ENCODE measurements at regions not wholly inside any gene's neighbourhood (a gene's known extent, or its start where the extent isn't known, plus 50 kb on each side); places are given as distances from the start of the nearest gene placed in this dataset.

GRCh38 chr1:29793653-29794348, 557.5 kb downstream of the PTPRU start (continued):
- TF ChIP-seq ZBTB33 (IDR thresholded peaks at IDR 0.05): no peak
- no peak for TF ChIP-seq EGR1 (IDR thresholded peaks at IDR 0.05; ENCODE audit: low read depth in 2 of 2)
- no peak for TF ChIP-seq RXRA (IDR thresholded peaks at IDR 0.05)

- DNase-seq (ENCODE audit: low spot score): peak; percentile 81
- 9% methylated on average over 8 of the region's 8 CpGs for WGBS
- Histone ChIP-seq H3K4me3 (ENCODE audit: low read depth in 1 of 3, low read length in 3 of 3) (no peak overlapping the region), H3K4me1 (ENCODE audit: control insufficient read depth in 4 of 4, insufficient read depth in 4 of 4, low read length in 3 of 4) (no peaks in the 10 kb centered on the region), H3K27ac (ENCODE audit: low read depth in 1 of 2, low read length in 2 of 2) (no peak overlapping the region), H3K27me3 (ENCODE audit: control insufficient read depth in 4 of 4, insufficient read depth in 4 of 4, low read length in 3 of 4) (no peaks in the 10 kb centered on the region), H3K9ac (ENCODE audit: low read depth in 1 of 2, low read length in 2 of 2) (no peak overlapping the region), H3K36me3 (ENCODE audit: control insufficient read depth in 4 of 4, insufficient read depth in 3 of 4, low read depth in 1 of 4, low read length in 3 of 4) (no peaks in the 10 kb centered on the region), H3K9me3 (ENCODE audit: control insufficient read depth in 4 of 4, low read length in 3 of 4) (peaks cover 0 to 4% (median 0%) of the 10 kb centered on the region in 4 donors)
- TF ChIP-seq RXRA (IDR thresholded peaks at IDR 0.05) (peak in 1 of 2 donors; percentile 14), ATF3 (IDR thresholded peaks at IDR 0.05) (no peak), CTCF (IDR thresholded peaks at IDR 0.05; ENCODE audit: low read depth, low read length, missing input control) (peak; percentile 78), HNF4A (conservative IDR thresholded peaks at IDR 0.05) (peak; percentile 36 to 64), MAX (IDR thresholded peaks at IDR 0.05) (no peak), GABPA (IDR thresholded peaks at IDR 0.05 in 1 of 2, conservative IDR thresholded peaks at IDR 0.05 in 1 of 2) (no peak), HNF4G (IDR thresholded peaks at IDR 0.05) (no peak), RAD21 (IDR thresholded peaks at IDR 0.05) (peak; percentile 91 to 95)
Observed at GRCh38 chr1:29793101-29793546, 556.8 kb downstream of the PTPRU start.

GRCh38 chr1:29789910-29790247, 553.6 kb downstream of the PTPRU start:
- Histone ChIP-seq H3K27ac (ENCODE audit: low read depth in 1 of 2, low read length in 2 of 2) (no peak overlapping the region), H3K9me3 (ENCODE audit: control insufficient read depth in 4 of 4, low read length in 3 of 4) (no peaks in the 10 kb centered on the region), H3K36me3 (ENCODE audit: control insufficient read depth in 4 of 4, insufficient read depth in 3 of 4, low read depth in 1 of 4, low read length in 3 of 4) (no peaks in the 10 kb centered on the region), H3K9ac (ENCODE audit: low read depth in 1 of 2, low read length in 2 of 2) (no peak overlapping the region), H3K27me3 (ENCODE audit: control insufficient read depth in 4 of 4, insufficient read depth in 4 of 4, low read length in 3 of 4) (no peaks in the 10 kb centered on the region), H3K4me1 (ENCODE audit: control insufficient read depth in 4 of 4, insufficient read depth in 4 of 4, low read length in 3 of 4) (no peaks in the 10 kb centered on the region), H3K4me3 (ENCODE audit: low read depth in 1 of 3, low read length in 3 of 3) (no peak overlapping the region)
- no peak for DNase-seq (ENCODE audit: low spot score)
- 80% methylated on average over 6 of the region's 6 CpGs for WGBS
- no peak for TF ChIP-seq RAD21 (IDR thresholded peaks at IDR 0.05)
- TF ChIP-seq ATF3 (IDR thresholded peaks at IDR 0.05): no peak
- no peak for TF ChIP-seq MAX (IDR thresholded peaks at IDR 0.05)
- TF ChIP-seq TAF1 (conservative IDR thresholded peaks at IDR 0.05): no peak
- TF ChIP-seq JUND (IDR thresholded peaks at IDR 0.05): no peak
- TF ChIP-seq NR2F2 (IDR thresholded peaks at IDR 0.05): no peak
- no peak for TF ChIP-seq RXRA (IDR thresholded peaks at IDR 0.05)
- TF ChIP-seq FOXA1 (IDR thresholded peaks at IDR 0.05): no peak
- TF ChIP-seq GABPA (IDR thresholded peaks at IDR 0.05 in 1 of 2, conservative IDR thresholded peaks at IDR 0.05 in 1 of 2): no peak
- no peak for TF ChIP-seq CTCF (IDR thresholded peaks at IDR 0.05; ENCODE audit: low read depth, low read length, missing input control)
- no peak for TF ChIP-seq HNF4G (IDR thresholded peaks at IDR 0.05)
- TF ChIP-seq HNF4A (conservative IDR thresholded peaks at IDR 0.05): no peak
- no peak for TF ChIP-seq REST (IDR thresholded peaks at IDR 0.05)
- no peak for TF ChIP-seq FOXA2 (IDR thresholded peaks at IDR 0.05)
- TF ChIP-seq EGR1 (IDR thresholded peaks at IDR 0.05; ENCODE audit: low read depth in 2 of 2): no peak
